ENCODE measurements at regions not wholly inside any gene's neighbourhood (a gene's known extent, or its start where the extent isn't known, plus 50 kb on each side); places are given as distances from the start of the nearest gene placed in this dataset.

DNA sequence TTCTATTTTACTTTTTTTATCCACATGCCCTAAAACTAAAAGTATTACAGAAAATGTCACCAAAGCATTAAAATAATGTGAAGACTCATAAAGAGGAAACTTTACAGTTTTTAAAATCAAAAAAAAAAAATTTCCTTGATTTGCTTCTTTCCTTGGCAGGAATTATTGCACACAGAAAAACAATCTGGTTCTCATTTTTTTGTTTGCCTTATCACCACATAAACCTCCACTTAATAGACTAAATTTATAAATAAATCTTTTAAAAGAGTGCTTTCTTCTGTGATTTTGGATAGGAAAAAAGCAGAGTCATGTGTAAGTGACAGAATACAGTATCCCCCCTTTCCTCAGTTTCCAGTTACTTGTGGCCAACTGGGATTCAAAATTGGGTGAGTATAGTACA, 695.1 kb upstream of the CITED2 start:
- H3K36me3 Mint-ChIP-seq (ENCODE audit: unreplicated experiment), result no peaks in the 10 kb centered on the region
- TF ChIP-seq, protein P1, sequence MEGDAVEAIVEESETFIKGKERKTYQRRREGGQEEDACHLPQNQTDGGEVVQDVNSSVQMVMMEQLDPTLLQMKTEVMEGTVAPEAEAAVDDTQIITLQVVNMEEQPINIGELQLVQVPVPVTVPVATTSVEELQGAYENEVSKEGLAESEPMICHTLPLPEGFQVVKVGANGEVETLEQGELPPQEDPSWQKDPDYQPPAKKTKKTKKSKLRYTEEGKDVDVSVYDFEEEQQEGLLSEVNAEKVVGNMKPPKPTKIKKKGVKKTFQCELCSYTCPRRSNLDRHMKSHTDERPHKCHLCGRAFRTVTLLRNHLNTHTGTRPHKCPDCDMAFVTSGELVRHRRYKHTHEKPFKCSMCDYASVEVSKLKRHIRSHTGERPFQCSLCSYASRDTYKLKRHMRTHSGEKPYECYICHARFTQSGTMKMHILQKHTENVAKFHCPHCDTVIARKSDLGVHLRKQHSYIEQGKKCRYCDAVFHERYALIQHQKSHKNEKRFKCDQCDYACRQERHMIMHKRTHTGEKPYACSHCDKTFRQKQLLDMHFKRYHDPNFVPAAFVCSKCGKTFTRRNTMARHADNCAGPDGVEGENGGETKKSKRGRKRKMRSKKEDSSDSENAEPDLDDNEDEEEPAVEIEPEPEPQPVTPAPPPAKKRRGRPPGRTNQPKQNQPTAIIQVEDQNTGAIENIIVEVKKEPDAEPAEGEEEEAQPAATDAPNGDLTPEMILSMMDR (IDR thresholded peaks at IDR 0.05; ENCODE audit: partially characterized antibody, unreplicated experiment), result no peak
- H3K4me1 Mint-ChIP-seq (ENCODE audit: low read depth, unreplicated experiment), result no peaks in the 10 kb centered on the region
- DNase-seq, result no peak
- no peak overlapping the region for H3K4me3 Mint-ChIP-seq (ENCODE audit: unreplicated experiment)
- no peaks in the 10 kb centered on the region for H3K27me3 Mint-ChIP-seq (ENCODE audit: unreplicated experiment)
- H3K9me3 Mint-ChIP-seq (ENCODE audit: unreplicated experiment), result no peaks in the 10 kb centered on the region
- no peak overlapping the region for H3K27ac Mint-ChIP-seq (ENCODE audit: unreplicated experiment)

DNA sequence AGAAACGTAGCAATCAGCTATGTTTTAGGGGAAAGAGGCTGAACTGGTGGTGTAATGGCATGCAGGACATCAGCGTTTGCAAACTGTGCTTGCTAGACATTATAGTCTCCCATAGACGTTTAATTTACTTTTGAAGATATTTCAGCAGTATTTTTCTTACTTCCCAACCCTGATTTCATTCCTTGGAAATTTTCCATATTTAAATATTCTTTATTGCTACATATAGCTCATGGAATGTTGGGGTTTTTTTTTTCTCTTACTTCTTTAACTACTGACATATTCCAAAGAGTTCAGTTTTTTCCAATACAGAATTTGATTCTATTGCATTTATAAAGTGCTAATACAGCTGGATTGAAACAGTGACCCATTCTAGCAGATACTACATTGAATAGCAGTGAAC, 694.4 kb upstream of the CITED2 start:
- Mint-ChIP-seq H3K4me1 (ENCODE audit: low read depth, unreplicated experiment) (no peaks in the 10 kb centered on the region), H3K36me3 (ENCODE audit: unreplicated experiment) (no peaks in the 10 kb centered on the region), H3K4me3 (ENCODE audit: unreplicated experiment) (no peak overlapping the region), H3K27ac (ENCODE audit: unreplicated experiment) (no peak overlapping the region), H3K9me3 (ENCODE audit: unreplicated experiment) (no peaks in the 10 kb centered on the region), H3K27me3 (ENCODE audit: unreplicated experiment) (no peaks in the 10 kb centered on the region)
- DNase-seq, result no peak
- TF ChIP-seq, protein P1 (IDR thresholded peaks at IDR 0.05; ENCODE audit: partially characterized antibody, unreplicated experiment), result no peak

DNA sequence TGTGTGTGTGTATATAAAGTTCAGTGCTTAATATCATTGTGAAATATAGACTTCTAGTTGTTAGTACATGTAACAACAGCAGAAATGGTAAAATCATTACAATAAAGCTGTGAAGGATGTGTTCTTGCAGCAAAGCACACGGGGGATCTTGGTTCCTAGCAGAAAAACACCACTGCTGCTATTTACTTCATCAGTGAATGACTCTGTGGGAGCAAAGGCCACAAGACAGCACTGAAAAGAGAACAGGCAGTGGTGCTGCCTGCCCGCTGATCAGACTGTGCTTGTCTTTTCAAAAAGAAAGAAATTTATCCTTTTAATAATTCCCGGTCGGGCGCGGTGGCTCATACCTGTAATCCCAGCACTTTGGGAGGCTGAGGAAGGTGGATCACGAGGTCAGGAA, 689.9 kb upstream of the CITED2 start:
- peaks cover 7% of the 10 kb centered on the region for H3K4me1 Mint-ChIP-seq (ENCODE audit: low read depth, unreplicated experiment)
- no peak overlapping the region for H3K27ac Mint-ChIP-seq (ENCODE audit: unreplicated experiment)
- no peaks in the 10 kb centered on the region for H3K36me3 Mint-ChIP-seq (ENCODE audit: unreplicated experiment)
- no peak overlapping the region for H3K4me3 Mint-ChIP-seq (ENCODE audit: unreplicated experiment)
- no peaks in the 10 kb centered on the region for H3K27me3 Mint-ChIP-seq (ENCODE audit: unreplicated experiment)
- TF ChIP-seq, protein P1 (IDR thresholded peaks at IDR 0.05; ENCODE audit: partially characterized antibody, unreplicated experiment), result no peak
- no peak for DNase-seq
- no peaks in the 10 kb centered on the region for H3K9me3 Mint-ChIP-seq (ENCODE audit: unreplicated experiment)

DNA sequence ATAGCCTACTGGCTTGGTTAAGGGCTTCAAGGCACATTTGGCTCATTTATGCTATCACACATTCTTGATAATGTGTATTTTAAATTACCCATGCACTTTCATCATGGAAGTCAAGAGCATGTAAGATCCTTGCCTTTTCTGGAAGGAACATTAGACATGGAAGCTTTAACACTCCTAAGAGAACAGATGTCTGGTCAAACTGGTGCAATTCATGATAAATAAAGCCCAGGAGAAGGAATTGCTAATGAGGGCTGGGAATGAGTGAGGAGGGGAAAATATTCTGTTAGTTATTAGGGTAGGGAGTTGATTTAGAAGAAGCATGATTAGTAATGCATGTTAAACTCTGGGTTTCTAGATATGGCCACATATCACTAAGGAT, 688.6 kb upstream of the CITED2 start:
- H3K27me3 Mint-ChIP-seq (ENCODE audit: unreplicated experiment), result no peaks in the 10 kb centered on the region
- peaks cover 7% of the 10 kb centered on the region for H3K4me1 Mint-ChIP-seq (ENCODE audit: low read depth, unreplicated experiment)
- TF ChIP-seq, protein P1 (IDR thresholded peaks at IDR 0.05; ENCODE audit: partially characterized antibody, unreplicated experiment), result no peak
- DNase-seq, result no peak
- no peak overlapping the region for H3K4me3 Mint-ChIP-seq (ENCODE audit: unreplicated experiment)
- no peaks in the 10 kb centered on the region for H3K9me3 Mint-ChIP-seq (ENCODE audit: unreplicated experiment)
- no peaks in the 10 kb centered on the region for H3K36me3 Mint-ChIP-seq (ENCODE audit: unreplicated experiment)
- no peak overlapping the region for H3K27ac Mint-ChIP-seq (ENCODE audit: unreplicated experiment)

DNA sequence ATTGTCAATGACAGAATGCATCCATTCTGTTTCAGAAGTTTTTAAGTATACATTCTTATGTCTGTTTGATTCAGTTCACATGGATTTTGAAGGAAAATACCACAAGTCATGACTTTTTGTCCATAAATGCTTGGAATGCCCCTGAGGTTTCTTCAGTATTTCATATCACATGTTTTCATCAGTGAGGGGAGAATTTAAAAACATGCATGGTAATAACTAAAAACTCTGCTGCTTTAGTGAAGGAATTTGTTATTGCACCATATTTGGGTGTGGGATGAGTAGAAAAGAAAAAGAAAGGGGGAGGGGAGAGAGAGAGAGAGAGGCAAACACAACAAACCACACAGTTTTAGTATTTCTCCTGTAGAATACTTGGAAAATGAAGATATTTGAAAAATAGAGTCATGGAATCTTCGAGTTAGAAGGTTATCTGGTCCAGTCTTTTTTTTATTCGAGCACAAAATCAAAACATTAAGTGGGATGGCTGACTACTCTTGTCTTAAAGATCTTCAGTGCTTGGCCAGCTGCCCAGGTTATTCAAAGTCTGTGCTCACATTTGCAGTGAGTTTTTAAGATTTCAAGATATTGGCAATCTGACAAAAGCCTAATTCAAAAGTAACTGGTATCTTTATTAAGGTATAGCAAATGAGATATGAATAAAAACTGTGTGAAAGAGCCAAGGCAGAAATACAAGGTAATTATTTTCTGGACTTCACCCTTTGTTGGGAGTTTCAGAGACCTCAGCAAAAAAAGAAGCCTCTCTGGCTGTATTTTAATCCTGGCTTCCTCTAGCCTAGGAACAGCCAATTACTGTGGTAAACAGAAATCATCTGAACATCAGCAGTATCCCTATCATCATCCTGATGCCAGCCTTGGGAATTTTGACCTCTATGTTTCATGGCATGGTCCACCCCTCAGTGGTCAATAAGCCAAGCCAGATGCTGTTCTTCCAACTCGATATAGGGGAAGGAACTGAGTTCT, 687.9 kb upstream of the CITED2 start:
- H3K9me3 Mint-ChIP-seq (ENCODE audit: unreplicated experiment), result no peaks in the 10 kb centered on the region
- H3K36me3 Mint-ChIP-seq (ENCODE audit: unreplicated experiment), result no peaks in the 10 kb centered on the region
- H3K4me1 Mint-ChIP-seq (ENCODE audit: low read depth, unreplicated experiment), result peaks cover 7% of the 10 kb centered on the region
- DNase-seq, result no peak
- no peak overlapping the region for H3K4me3 Mint-ChIP-seq (ENCODE audit: unreplicated experiment)
- H3K27ac Mint-ChIP-seq (ENCODE audit: unreplicated experiment), result no peak overlapping the region
- no peaks in the 10 kb centered on the region for H3K27me3 Mint-ChIP-seq (ENCODE audit: unreplicated experiment)
- TF ChIP-seq, protein P1 (IDR thresholded peaks at IDR 0.05; ENCODE audit: partially characterized antibody, unreplicated experiment), result no peak

Data from glutamatergic neuron (in vitro differentiated cells).